GM18511 (cell line): ENCODE measurements at regions not wholly inside any gene's neighbourhood (a gene's known extent, or its start where the extent isn't known, plus 50 kb on each side); places are given as distances from the start of the nearest gene placed in this dataset.

Source experiments
- ATAC-seq: cut with Tn5 transposase; IDR thresholded peaks from one replicate; pipeline ENCODE4 v1.9.1; 2021; ENCODE audit warnings: mild to moderate bottlenecking, moderate library complexity; ENCODE audit not compliant: unreplicated experiment

GRCh38 chr21:38556390-38556789 lies 58.1 kb upstream of the ERG start:
- ATAC-seq = no peak

DNA sequence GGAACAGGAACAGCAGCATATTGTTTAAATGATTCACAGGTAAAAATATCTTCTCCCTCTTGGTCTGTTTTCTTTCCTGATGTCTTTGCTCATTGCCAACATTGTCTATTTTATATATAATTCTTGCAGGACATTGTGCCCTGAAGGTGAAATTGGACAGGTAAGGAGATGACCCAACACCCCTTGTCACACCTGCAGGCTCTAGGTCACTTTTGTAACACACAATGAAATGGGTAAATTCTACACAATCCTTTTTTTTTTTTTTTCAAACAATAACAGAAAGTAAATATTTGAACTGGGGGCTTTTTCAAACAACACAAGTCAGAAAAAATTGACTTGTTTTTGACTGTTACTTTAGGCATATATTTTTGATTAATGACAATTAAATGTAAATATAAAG lies 62.9 kb upstream of the ERG start:
- no peak for ATAC-seq

GRCh38 chr21:38561613-38562581 lies 63.6 kb upstream of the ERG start:
- no peak for ATAC-seq

GRCh38 chr21:38567335-38567969 lies 69.2 kb upstream of the ERG start:
- no peak for ATAC-seq

DNA sequence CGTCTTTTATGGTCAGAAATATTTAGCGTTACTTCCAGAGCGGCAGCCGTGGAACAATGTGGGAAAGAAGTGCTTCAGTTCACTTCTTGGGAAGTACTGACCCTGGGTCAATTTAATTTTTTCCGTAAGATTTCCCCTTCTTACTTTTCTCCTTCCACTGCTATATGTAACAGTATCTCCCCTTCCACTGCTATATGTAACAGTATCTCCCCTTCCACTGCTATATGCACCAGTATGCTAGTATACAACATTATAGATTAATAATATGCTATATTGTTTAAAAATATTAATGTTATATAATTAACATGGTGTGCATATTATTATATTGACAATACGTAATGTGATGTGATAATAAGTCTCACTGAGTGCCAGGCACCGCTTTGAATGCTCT lies 69.7 kb upstream of the ERG start:
- ATAC-seq = no peak

DNA sequence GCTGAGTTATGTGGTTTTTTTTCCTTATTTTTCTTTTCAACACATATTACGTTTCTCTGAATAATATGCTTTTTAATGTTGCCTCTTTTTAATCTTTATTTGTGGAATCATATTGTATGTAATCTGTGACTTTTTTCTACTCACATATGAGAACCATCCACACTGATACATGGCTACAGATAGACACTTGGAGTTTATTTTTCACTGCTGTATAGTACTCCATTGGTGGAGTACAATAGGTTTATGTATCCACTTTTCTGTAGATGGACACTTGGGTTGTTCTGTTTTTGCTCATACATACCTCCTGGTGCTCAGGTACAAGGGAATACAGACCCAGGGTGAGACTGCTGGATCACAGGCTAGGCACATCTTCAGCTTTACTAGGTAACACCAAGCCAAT lies 71.5 kb upstream of the ERG start:
- ATAC-seq = no peak

DNA sequence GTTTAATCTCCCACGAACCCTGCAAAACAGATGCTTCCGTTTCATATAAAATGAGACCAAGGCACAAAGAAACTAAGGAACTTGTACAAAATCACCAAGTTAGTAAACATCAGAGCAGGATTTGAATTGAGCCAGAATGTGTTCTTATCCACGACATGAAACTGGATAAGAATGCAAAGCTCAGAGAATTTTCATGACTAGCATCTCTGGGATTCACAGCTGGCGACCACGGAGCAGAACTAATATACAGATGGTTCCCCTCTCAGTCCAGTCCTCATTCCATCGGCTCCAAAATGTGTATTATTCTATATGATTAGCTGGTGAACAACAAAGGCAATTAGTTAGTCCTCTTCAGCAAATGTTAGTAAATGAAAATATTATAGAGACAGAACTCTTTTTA lies 72.3 kb upstream of the ERG start:
- ATAC-seq = no peak

- no peak for ATAC-seq
Observed at GRCh38 chr21:38574895-38575575, 76.8 kb upstream of the ERG start.

GRCh38 chr21:38577887-38578286 lies 79.6 kb upstream of the ERG start:
- ATAC-seq = no peak

DNA sequence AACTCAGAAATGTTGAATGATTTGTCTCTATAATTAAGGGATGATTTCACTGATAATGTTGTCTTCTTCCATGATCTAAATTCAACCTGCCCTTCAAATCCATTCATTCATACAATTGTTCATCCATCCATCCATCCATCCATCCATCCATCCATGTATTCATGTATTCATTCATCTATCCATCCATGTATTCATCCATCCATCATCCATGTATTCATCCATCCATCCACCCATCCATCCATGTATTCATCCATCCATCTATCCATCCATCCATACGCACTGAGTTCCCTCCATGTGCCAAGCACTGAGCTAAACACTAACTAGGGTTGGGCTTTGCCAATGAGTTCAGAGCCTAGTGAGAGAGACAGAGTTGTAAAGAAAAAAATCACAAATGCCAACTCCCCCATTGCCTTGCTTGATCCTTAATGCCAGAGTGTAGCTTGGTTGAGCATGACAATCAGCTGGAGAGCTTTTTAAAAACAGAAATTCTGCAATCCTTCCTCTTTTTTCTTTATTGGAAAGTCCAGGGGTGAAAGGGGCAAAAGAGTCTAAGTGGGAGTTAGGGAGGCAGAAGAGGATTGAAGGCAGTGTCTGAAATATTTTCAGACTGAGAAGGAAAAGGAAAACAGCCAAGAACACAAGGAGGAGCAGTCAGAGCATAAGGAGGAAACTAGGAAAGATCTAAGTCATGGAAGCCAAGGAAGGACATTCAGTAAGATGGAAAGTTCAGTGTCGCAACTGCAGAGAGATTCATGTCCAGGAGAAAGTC lies 92.4 kb upstream of the ERG start:
- ATAC-seq = no peak

- ATAC-seq = no peak
Observed at GRCh38 chr21:38591218-38591537, 92.9 kb upstream of the ERG start.

GRCh38 chr21:38596264-38597042 lies 98.2 kb upstream of the ERG start:
- ATAC-seq = no peak

- ATAC-seq = no peak
Observed at GRCh38 chr21:38597421-38597820, 99.1 kb upstream of the ERG start.

DNA sequence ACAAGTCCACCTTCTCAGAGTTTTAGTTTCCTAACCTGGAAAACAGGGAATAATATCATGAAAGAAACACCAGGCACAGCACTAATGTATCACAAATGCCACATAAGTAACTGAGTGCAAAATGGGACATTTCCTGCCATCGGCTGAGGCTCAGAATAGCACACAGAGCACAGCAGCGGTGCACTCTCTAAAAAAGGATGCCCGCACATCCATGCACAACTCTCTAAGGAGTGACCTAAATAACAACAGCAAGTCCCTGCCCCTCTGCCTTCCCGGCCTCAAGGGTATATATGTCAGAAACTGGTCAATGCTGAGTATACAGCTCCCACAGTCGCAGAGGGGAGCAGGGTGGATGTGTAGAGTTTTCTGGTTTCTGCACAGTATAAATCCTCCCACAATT lies 100.1 kb upstream of the ERG start:
- ATAC-seq = no peak

- no peak for ATAC-seq
Observed at GRCh38 chr21:38599381-38599975, 101.2 kb upstream of the ERG start.

- ATAC-seq = no peak
Observed at GRCh38 chr21:38600106-38600505, 101.8 kb upstream of the ERG start.

GRCh38 chr21:38605236-38605635 lies 107.0 kb upstream of the ERG start:
- no peak for ATAC-seq

DNA sequence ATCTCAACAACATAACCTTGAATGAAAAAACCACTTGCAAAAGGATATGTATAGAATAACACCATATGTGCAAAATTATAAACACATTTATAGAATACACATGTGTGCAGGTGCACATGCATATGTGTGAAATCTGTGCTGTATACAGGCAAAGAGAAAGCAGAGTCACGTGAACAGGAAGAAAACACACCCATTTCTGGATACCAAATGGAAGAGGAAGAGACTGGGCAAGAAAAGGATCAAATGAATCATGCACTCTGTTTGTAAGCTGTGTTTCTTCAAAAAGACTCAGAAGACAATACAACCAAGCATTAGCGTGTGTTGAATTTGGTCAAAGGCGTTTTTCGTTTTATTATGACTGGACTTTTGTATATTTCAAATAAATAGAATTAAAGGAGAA lies 111.3 kb upstream of the ERG start:
- ATAC-seq = no peak

DNA sequence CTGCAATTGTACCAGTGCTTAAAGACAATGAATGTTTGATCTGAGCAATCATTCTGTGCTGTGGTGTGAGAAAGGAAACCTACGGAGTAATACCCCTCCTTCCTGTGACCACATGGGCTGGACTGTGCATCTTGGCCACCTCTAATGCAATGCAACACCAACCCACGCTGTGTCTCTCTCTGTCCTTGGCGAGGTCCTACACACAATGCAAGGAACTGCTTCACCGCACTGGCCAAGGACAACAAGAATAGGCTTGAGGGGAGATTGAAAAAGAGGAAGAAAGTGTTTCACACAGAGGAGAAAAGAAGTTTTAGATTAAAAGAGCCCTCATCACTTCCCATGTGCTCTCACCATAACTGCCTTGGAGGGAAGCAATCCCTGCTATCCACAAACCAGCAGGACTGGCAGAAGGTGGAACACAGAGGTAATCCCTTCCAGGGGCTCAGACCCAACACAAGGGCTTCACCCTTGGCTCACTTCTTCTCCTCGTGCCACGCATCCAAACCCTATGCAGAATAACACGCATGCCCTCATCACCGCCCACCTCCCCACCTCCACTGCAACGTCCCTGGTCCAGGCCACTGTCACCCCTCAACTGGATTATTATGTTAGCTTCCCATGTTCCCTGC lies 112.5 kb upstream of the ERG start:
- no peak for ATAC-seq

- ATAC-seq = no peak
Observed at GRCh38 chr21:38611277-38611676, 113.0 kb upstream of the ERG start.
